NCI-H510A (cell line): ENCODE measurements at regions not wholly inside any gene's neighbourhood (a gene's known extent, or its start where the extent isn't known, plus 50 kb on each side); places are given as distances from the start of the nearest gene placed in this dataset.

Experiments used
- DNase-seq: peaks from one replicate; lab custom pipeline; 2025; lab: John Stamatoyannopoulos, UW

GRCh38 chr4:157514711-157515110 is 294.2 kb downstream of the GRIA2 start:
- no peak for DNase-seq

- DNase-seq = no peak
Observed at GRCh38 chr4:157509341-157509740, 288.8 kb downstream of the GRIA2 start.

- no peak for DNase-seq
Observed at GRCh38 chr4:157502656-157503055, 282.1 kb downstream of the GRIA2 start.

GRCh38 chr4:157459785-157460184 is 239.3 kb downstream of the GRIA2 start:
- no peak for DNase-seq

GRCh38 chr4:157447195-157447594 is 226.7 kb downstream of the GRIA2 start:
- no peak for DNase-seq

GRCh38 chr4:157444014-157444413 is 223.5 kb downstream of the GRIA2 start:
- DNase-seq = no peak

- no peak for DNase-seq
Observed at GRCh38 chr4:157443537-157443936, 223.0 kb downstream of the GRIA2 start.

GRCh38 chr4:157425897-157426296 is 205.4 kb downstream of the GRIA2 start:
- no peak for DNase-seq

GRCh38 chr4:157423526-157424020 is 203.0 kb downstream of the GRIA2 start:
- DNase-seq = no peak

- DNase-seq = no peak
Observed at GRCh38 chr4:157421365-157421764, 200.8 kb downstream of the GRIA2 start.
